ENCODE measurements at regions not wholly inside any gene's neighbourhood (a gene's known extent, or its start where the extent isn't known, plus 50 kb on each side); places are given as distances from the start of the nearest gene placed in this dataset.

- TF ChIP-seq CTCF (IDR thresholded peaks at IDR 0.05; ENCODE audit: poor library complexity): no peak
- no peak for TF ChIP-seq EZH2phosphoT487 (IDR thresholded peaks at IDR 0.05; ENCODE audit: low read depth, severe bottlenecking, unreplicated experiment)
These were observed 994.0 kb downstream of the ARAP2 start for GRCh38 chr4:35250331-35250730.
